SK-N-SH treated with all-trans-retinoic acid at 6 μM for 48 hours (cell line): ENCODE measurements at regions not wholly inside any gene's neighbourhood (a gene's known extent, or its start where the extent isn't known, plus 50 kb on each side); places are given as distances from the start of the nearest gene placed in this dataset.

Experiments used
- BACH2 ChIP-seq: fragments of 250-450 bp; sonication (Bioruptor Pico); IDR thresholded peaks from 2 replicates; pipeline ENCODE4 v1.9.0; 2021; ENCODE audit warnings: mild to moderate bottlenecking, borderline replicate concordance
- OSR1 ChIP-seq: fragments of 250-450 bp; sonication (Bioruptor Pico); IDR thresholded peaks from 2 replicates; pipeline ENCODE4 v1.8.0; 2022; ENCODE audit warnings: moderate library complexity, mild to moderate bottlenecking, inconsistent platforms
- PPARA ChIP-seq: fragments of 250-450 bp; sonication (Bioruptor Pico); IDR thresholded peaks from 2 replicates; pipeline ENCODE4 v1.5.0; 2020; ENCODE audit warnings: mild to moderate bottlenecking, borderline replicate concordance
- RARB ChIP-seq: fragments of 250-450 bp; sonication (Bioruptor Pico); IDR thresholded peaks from 2 replicates; pipeline ENCODE4 v1.8.0; 2021; ENCODE audit warnings: mild to moderate bottlenecking, moderate library complexity
- ZC3H10 ChIP-seq: fragments of 250-450 bp; sonication (Bioruptor Pico); IDR thresholded peaks from 2 replicates; pipeline ENCODE4 v1.5.1; 2021; ENCODE audit warnings: mild to moderate bottlenecking, moderate library complexity

DNA sequence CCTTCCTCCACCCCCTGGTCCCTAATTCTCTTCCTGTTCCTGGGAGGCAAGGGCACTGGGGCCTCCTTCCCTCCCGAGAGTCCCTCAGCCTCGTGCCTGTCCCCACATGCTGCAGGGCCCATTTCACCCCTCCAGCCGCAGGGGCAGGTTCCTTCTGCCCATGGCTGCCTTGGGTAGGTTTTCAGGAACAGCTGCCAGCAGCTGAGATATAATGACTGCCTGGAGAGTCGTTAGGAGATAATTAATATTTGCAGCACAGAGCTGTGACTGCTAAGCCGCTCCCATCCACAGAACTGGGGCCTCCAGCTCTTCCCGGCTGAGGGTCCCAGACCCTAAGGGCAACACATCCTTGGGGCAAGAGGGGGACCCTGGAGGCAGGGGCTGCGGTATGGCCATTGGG lies 211.9 kb upstream of the LHX5 start:
- TF ChIP-seq ZC3H10 (CRISPR knock-in tag) (no peak), BACH2 (CRISPR knock-in tag) (no peak), PPARA (CRISPR knock-in tag) (no peak), RARB (CRISPR knock-in tag) (no peak), OSR1 (CRISPR knock-in tag) (no peak)
